HG03060 (cell line): ENCODE measurements at regions not wholly inside any gene's neighbourhood (a gene's known extent, or its start where the extent isn't known, plus 50 kb on each side); places are given as distances from the start of the nearest gene placed in this dataset.
"Not testable (repeated sequence)": the region's sequence is repeated elsewhere in the genome, so short reads cannot be mapped to it uniquely, and the experiment has no call there.

ENCODE experiments used
- ATAC-seq: cut with Tn5 transposase; IDR thresholded peaks from one replicate; pipeline ENCODE4 v1.9.1; 2021; ENCODE audit warnings: low read depth, moderate number of reproducible peaks; ENCODE audit not compliant: unreplicated experiment

DNA sequence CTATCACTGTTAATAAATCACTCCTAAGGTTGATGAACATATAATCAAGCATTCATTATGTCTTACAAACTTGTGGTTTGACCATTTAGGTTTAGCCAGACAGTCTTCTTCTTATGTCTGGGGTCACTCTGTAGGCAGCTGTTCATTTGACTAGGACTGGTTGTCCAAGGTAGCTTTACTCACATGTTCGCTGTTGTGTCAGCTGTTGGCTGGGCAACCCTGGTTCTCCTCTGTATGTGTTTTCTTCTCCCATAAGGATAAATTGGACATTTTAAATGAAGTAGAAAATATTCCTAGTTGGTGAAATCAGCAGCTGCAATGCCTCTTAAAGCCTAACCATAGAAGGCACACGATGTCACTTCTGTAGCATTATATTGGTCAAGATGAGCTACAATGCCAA lies 635.1 kb downstream of the EPHA3 start:
- ATAC-seq, result no peak

DNA sequence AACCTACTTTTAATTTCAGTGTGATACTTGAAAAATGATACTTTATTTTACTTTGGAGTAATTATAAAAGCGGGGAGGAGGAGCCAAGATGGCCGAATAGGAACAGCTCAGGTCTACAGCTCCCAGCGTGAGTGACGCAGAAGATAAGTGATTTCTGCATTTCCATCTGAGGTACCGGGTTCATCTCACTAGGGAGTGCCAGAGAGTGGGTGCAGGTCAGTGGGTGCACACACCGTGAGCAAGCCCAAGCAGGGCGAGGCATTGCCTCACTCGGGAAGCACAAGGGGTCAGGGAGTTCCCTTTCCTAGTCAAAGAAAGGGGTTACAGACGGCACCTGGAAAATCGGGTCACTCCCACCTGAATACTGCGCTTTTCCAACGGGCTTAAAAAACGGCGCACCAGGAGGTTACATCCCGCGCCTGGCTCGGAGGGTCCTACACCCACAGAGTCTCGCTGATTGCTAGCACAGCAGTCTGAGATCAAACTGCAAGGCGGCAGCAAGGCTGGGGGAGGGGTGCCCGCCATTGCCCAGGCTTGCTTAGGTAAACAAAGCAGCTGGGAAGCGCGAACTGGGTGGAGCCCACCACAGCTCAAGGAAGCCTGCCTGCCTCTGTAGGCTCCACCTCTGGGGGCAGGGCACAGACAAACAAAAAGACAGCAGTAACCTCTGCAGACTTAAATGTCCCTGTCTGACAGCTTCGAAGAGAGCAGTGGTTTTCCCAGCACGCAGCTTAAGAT lies 640.3 kb downstream of the EPHA3 start:
- ATAC-seq, result not testable (repeated sequence)

DNA sequence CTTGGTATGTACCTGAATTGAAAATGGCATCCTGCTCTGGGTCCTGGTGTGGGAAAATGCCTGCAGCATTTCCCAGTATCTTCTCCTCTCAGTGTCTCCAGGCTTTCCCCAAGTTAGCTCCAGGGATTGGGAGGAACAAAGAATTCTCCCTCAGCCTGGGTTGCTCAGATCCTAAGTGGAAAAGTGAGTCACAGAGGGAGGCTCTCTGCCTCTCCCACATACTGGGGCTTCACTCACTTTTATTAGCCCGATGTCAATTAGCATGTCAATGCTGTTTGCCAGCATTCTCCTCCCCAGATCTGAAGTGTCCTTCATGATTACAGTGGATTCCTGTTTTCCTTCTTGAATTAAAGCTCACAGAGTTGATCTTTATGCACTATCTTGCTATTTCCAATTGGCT lies 655.0 kb downstream of the EPHA3 start:
- no peak for ATAC-seq

DNA sequence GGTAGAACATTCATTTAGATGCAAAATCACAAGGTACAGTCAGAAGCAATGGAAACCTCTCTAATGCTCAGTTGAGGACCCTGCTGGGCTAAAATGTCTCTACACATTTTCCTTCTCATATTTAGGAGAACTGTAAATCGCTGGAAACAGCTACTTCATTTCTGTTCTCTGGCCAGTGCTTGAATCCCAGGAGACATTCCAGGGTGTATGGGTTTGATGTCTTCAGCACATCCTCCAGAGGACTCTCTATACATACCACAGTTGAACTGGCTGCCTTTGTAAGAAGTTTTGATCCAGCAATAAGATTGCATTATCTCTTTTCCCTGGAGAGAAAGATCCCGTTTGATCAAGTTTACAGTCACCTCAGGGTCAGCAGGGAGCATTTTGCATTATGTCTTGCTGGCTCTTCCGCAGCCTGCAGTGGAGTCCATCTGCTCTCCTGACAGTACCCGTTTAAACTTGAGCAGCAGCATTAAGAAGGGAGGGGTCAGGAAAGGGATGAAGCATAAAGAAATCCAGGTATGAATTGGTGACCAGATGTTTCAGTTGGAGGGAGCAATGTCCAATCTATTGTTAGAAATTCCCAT lies 676.0 kb downstream of the EPHA3 start:
- ATAC-seq, result no peak

DNA sequence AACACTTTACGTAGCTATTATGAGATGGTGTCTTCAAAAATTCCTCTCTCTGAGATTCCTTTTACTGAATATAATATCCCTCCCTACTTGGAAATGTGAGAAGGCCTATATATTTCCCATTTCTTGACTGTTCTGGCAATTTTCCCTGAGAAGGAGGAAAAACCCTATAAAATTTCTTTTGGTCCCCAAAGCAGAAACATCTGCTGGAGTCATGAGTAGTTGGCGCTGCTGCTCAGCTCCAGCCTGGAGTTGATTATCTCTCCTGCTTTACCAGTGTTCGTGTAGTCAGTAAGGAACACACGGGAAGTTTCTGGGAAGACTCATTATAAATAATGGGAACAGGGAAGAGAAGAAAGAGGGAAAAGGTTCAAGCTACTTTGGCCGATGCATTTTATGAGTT lies 680.1 kb downstream of the EPHA3 start:
- no peak for ATAC-seq

DNA sequence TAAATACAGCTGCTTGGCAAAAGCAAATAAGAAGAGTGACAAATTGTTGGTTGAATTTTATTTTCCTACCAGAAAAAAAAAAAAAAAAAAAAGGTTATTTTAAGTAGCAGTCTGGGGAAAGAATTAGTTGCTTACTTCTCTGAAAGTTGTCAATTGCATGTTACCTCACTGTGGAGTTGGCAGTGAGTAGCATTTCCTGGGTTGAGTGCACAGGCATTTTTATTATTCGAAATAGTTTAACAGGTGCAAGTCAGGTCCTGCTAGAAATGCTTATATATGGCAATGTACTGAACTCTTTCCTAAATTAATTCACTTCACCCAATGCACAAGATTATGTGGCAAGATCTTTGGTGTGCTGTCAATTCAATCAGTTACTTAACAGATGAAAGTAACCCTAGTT lies 680.6 kb downstream of the EPHA3 start:
- no peak for ATAC-seq

DNA sequence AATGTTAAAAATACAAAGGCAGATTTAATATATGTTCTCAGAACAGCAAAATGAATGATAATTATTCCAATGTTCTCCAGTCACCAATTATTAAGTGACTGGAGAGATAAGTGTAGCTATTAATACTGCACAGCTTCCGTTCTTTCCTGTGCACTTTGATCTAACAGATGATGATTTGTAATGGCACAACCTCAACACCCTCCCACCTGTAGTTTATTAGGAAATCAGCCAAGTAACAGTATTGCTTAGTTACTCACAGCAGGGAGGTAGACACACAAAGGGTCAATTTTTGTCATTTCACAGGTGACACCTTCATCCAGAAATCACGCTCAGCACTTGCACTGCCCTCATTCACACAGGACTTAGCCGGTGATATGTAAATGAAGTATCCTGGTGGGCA lies 688.1 kb downstream of the EPHA3 start:
- no peak for ATAC-seq

DNA sequence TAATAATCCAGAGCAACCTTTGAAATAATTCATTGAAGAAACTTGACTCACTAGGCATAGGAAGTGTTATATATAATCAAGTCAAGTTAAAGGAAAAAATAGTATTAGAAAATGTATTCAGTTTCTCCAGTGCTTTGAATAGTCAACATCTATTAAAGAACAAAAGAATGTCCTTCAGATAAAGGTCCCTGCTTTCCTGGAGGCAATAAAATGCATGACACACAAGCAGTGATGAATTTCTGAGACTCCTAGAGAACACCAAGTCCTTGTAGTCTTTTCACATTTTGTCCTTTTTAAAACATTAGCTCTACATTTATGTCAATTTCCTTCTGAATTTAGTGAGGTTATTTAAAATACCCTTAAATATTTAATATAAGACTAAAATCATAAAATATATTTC lies 695.5 kb downstream of the EPHA3 start:
- no peak for ATAC-seq

DNA sequence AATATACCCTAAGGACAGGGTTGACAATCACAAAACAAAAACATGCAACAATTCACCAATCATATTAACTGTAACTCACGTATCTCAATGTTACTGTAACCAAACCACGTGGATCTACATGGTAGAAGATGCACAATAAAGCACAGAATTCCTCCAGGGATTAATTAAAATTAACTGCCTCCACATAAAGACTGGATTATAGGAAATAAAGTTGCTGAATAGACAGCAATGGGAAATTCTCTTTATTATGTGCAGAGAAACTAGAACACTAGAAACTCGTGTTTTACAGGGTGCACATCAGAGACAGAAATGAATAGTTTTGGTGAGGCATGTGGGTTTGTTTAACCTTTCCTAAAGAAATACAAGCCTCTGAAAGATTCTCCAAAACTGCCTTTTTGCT lies 696.3 kb downstream of the EPHA3 start:
- no peak for ATAC-seq

DNA sequence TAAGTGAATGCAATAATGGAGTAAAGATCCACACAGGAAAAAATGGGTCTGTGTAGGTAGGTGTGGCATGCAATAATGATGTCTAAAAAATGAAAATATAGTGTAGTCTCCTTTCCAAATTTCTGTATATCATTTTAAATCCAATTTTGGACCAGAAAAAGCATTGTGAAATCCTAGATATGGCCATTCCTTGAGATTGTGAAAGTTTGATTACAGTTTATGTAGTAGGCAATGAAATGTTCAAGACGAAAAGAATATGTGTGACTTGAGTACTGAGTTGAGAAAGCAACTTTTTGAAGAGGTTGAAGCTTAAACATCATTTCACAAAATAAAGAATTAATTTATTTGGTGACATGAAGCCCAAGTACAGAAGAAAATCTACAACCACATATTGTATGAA lies 698.7 kb downstream of the EPHA3 start:
- ATAC-seq, result no peak

DNA sequence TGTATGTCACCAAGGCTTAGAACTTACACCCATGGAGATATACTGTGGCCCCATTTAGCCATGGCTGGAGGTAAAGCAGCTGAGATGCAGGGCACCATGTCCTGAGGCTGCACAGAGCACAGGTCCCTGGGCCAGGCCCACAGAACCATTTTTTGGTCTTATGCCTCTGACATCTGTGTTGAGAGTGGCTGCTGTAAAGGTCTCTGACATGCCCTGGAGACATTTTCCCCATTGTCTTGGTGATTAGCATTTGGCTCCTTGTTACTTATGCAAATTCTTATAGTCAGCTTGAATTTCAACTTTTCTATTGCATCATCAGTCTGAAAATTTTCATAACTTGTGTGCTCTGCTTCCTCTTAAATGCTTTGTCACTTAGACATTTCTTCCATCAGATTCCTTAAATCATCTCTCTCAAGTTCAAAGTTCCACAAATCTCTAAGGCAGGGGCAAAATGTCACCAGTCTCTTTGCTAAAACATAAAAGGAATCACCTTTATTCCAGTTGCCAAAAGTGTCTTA lies 701.3 kb downstream of the EPHA3 start:
- no peak for ATAC-seq

DNA sequence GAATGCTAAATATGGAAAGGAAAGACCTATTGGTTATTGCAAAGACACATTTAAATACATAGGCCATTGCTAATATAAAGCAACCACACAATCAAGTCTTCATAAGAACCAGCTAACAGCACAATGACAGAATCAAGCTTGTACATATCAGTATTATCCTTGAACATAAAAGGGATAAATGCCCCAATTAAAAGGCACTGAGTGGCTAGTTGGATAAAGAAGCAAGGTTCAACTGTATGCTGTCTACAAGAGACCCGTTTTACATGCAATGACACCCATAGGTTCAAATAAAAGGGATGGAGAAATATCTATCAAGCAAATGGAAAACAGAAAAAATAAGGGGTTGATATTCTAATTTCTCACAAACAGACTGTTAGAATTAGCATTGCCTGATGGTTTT lies 706.1 kb downstream of the EPHA3 start:
- no peak for ATAC-seq

DNA sequence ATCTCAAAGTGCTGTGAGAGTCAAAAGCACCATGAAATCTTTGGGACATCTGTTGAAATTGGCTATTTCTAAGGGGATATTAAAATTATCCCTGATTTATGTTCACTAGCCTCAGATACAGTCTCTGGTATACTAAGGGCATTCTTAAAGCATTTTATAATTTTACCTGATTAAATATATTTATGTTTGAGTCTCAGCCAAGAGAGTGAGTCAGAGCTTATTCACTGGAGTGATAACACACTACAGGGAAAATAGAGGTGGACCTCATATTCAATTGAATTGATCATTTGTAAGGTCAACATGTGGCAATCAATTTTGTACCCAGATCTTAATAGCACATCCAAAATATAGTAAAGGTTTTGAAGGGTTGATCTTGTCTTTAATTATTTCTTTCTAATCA lies 733.6 kb downstream of the EPHA3 start:
- ATAC-seq, result no peak

DNA sequence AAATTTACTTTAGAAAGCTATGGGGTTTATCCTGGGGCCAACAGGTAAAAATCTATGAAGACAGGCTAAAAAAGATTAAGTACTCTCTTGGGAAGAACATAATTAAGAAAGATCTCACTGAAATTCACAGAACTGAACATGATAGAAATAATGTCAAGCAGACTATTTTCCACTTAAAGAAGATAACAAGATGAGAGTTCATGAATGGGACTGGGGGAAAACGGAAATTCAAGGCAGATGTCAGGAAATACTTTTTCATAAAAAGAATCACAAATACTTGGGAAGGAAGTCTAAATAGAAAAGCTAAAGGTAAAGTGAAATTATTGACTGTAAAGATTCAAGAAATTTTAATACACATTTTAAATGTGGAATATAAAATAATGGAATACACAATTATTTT lies 737.6 kb downstream of the EPHA3 start:
- ATAC-seq, result no peak

DNA sequence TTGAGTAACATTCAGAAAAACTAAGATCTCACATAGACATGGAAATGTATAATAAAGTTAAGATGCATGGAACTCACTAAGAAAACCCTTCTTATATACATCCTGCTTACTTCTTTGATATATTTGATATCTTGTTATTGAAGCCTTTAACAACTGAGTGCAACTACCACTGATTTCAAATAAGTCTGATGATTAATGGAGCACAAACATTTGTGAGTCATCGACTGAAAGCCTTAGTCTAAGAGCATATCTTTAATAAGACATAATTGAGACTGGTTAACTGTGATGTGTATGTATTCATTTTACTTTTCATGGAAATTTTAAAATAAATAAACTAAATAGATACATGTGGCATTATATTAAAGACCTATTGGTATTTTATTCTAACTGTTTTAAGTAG lies 740.5 kb downstream of the EPHA3 start:
- ATAC-seq, result no peak

DNA sequence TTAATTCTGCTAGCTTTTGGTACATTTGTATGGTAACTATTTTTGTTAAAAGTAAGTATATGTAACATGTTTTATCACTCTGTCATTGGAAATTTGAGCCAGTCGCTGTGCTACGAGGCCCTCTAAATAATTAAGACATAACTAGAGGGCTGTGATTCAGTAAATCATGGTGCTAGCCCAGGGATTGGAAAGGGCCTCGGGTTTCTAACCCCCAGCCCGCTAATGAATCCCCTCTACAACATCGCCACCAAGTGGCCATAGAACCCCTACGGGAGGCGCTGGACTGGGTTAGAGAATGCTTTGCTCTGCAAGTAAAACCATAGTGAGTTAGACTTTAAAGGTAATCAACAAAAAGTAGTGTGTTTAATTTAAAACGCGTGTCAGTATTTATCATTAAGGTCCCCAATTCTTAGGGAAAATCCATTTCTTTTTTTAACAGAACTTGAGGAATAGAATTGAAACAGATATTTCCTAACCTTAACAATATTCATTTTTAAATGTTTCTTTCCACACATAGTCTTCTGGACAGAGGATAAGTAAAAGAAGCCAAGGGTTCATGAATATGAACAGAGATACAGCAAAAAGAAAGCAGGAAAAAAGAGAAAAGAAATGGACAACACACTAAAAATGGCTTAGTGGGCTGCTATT lies 744.7 kb downstream of the EPHA3 start:
- ATAC-seq, result no peak

DNA sequence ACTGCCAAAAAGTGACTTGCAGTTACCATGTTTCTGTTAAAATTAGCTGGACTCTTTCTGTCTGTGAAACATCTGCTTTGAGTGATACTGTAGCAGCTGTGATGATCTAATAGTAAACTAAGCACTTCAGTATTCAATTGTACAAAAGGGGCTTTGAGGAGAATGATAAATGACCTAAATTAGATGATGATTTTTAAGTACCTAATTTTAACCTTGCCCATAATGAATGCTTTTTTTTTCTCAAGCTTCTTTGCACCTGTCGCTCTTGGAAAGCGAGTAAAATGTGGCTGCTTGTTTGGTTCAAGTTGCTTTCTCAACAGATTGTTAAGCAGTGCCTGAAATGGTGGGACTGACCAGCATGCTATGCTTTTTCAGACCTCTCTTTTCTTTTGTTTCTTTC lies 752.3 kb downstream of the EPHA3 start:
- no peak for ATAC-seq

DNA sequence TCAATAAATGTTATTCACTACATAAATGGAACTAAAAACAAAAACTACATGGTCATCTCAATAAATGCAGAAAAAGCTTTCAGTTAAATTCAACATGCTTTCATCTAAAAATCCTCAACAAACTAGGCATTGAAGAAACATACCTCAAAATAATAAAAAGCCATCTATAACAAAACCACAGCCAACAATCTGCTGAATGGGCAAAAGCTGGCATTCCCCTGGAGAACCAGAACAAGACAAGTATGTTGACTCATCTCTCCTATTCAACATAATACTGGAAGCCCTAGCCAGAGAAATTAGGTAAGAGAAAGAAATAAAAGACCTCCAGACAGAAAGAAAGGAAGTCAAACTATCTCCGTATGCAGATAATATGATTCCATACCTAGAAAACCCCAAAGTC lies 759.9 kb downstream of the EPHA3 start:
- ATAC-seq, result no peak

DNA sequence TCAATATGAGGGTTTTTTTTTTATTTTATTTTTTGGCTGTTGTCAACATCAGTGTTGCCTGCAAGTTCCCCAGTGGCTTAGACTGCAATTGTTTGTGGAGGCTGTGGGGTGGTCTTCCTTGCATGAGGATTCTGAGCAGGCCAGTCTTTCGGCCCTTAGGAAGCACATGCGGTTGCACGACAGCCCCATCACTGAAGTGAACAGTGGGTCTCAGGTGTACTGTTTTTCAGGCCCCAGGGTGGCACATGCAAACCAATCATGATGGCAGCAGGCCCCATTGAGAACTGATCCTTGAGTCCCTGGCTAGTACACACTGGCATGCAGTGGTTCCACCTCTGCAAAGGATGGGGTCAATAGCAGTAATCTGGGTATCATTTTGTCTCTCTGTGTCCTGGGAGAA lies 768.7 kb downstream of the EPHA3 start:
- no peak for ATAC-seq

DNA sequence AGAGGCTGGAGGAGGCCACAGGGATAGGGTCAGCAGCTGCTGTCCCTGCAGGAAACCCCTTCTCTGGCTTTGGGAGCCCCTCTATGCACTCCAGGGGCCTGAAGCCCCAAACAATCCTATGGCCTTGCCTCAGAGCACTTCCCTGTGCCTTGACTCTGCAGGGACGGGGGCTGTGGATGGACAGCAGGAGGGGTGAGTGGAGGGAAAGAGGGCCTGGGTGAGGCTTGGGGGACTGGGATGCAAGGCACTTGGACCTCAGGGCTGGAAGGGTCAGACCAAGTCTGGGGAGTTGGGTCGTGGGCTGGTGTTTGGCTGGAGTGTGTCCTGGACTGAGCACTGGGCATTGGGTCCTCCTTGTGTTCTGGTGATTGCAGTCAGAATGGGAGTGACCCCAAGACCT lies 769.8 kb downstream of the EPHA3 start:
- no peak for ATAC-seq

DNA sequence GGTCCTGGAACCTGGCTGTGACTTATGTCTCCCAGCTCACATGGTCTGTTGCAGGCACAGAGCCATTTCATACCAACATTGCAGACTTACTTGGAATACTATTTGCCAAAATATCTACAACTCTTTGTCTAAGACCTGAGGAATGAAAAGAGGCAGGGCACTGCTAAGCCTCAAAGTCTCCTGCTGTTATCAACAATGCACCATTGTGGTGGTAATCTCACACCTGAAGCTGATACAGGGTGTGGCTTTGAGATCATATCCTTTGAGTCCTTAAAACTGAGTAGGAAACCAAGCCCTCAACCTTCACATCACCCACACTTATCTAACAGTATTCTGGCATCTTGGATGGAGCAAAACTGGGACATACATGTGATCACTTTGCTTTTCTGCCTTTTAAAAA lies 782.0 kb downstream of the EPHA3 start:
- ATAC-seq, result no peak

DNA sequence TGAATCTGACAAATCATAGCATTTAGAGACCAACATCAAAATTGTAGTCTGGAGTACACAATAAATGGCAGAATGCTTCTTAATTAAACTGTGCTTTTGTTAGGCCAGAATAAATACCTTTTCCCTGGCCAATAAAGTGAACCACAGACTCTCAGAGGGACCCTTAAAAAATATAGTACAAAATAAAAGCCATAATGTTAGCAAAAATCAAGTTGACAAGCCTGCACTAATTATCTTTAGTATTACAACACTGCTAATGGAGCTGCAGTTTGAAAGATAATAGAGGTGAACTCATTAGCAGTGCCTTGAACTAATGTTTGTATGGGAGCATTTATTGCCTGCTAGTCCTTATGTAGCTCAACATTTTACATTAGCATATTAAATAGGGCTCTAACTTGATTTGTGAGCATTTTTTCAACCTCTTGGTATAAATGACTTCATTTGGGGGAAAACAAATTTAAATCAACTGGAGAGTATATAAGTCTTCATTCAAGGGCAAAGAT lies 801.3 kb downstream of the EPHA3 start:
- ATAC-seq, result no peak
